GM12864 (cell line): ENCODE measurements at regions not wholly inside any gene's neighbourhood (a gene's known extent, or its start where the extent isn't known, plus 50 kb on each side); places are given as distances from the start of the nearest gene placed in this dataset.

ENCODE experiments used
- DNase-seq: peaks from one replicate; pipeline ENCODE4 v3.0.0-alpha.2; 2011; ENCODE audit warnings: low read depth
- H3K4me3 ChIP-seq: 2 replicates; pipeline ENCODE4 v1.5.1; 2011; ENCODE audit warnings: mild to moderate bottlenecking, low read depth, low read length, control low read depth
- CTCF ChIP-seq: IDR thresholded peaks from 2 replicates; pipeline ENCODE4 v1.5.1; 2011; ENCODE audit warnings: low read depth, mild to moderate bottlenecking, moderate library complexity, low read length, control low read depth, inconsistent platforms; ENCODE audit errors: missing control alignments

- no peak for TF ChIP-seq CTCF
- H3K4me3 ChIP-seq = no peak overlapping the region
- no peak for DNase-seq
Measured at GRCh38 chr4:123250843-123251242, 145.8 kb upstream of the SPRY1 start.

GRCh38 chr4:123255971-123256370 is 140.6 kb upstream of the SPRY1 start:
- DNase-seq = no peak
- no peak for TF ChIP-seq CTCF
- H3K4me3 ChIP-seq = no peak overlapping the region

GRCh38 chr4:123256901-123257300 is 139.7 kb upstream of the SPRY1 start:
- DNase-seq = no peak
- TF ChIP-seq CTCF = no peak
- H3K4me3 ChIP-seq = no peak overlapping the region

- H3K4me3 ChIP-seq = no peak overlapping the region
- no peak for TF ChIP-seq CTCF
- no peak for DNase-seq
Measured at GRCh38 chr4:123257591-123257990, 139.0 kb upstream of the SPRY1 start.

- DNase-seq = no peak
- TF ChIP-seq CTCF = no peak
- no peak overlapping the region for H3K4me3 ChIP-seq
Measured at GRCh38 chr4:123259676-123260646, 136.6 kb upstream of the SPRY1 start.

GRCh38 chr4:123260653-123261052 is 135.9 kb upstream of the SPRY1 start:
- DNase-seq = no peak
- H3K4me3 ChIP-seq = no peak overlapping the region
- no peak for TF ChIP-seq CTCF

- TF ChIP-seq CTCF = no peak
- DNase-seq = no peak
- H3K4me3 ChIP-seq = no peak overlapping the region
Measured at GRCh38 chr4:123262080-123262479, 134.5 kb upstream of the SPRY1 start.
